GM12878 (cell line): ENCODE measurements at regions not wholly inside any gene's neighbourhood (a gene's known extent, or its start where the extent isn't known, plus 50 kb on each side); places are given as distances from the start of the nearest gene placed in this dataset.

ENCODE experiments used
- ASH2L ChIP-seq: fragments of 300-600, 200-600 bp; sonication (generic); IDR thresholded peaks from 2 replicates; pipeline ENCODE4 v1.6.1; 2017; ENCODE audit warnings: low read depth, mild to moderate bottlenecking, borderline replicate concordance
- BHLHE40 ChIP-seq, 2 experiments: fragments of 450-650 bp in 1 of 2; IDR thresholded peaks; 2 replicates each; pipeline ENCODE4 v1.6.1; 2011 to 2017; ENCODE audit warnings: low read depth in 2 of 2, borderline replicate concordance in 1 of 2, improper control_type of control experiment in 1 of 2, low read length in 1 of 2, mild to moderate bottlenecking in 1 of 2
- CTCF ChIP-seq, 3 experiments: IDR thresholded peaks in 2 of 3; conservative IDR thresholded peaks in 1 of 3; 2 replicates each; pipeline ENCODE4 v1.5.1; 2011; ENCODE audit warnings: low read depth in 3 of 3, low read length in 3 of 3, mild to moderate bottlenecking in 3 of 3, control low read depth in 2 of 3, moderate library complexity in 2 of 3, inconsistent platforms in 1 of 3, mixed read lengths in 1 of 3; ENCODE audit not compliant: control insufficient read depth in 2 of 3, insufficient read depth in 1 of 3; ENCODE audit errors: extremely low read depth in 1 of 3
- E2F4 ChIP-seq: IDR thresholded peaks from 2 replicates; pipeline ENCODE4 v1.6.1; 2012; ENCODE audit warnings: low read depth, low read length, improper control_type of control experiment
- ESRRA ChIP-seq: IDR thresholded peaks from 2 replicates; pipeline ENCODE4 v1.6.1; 2012; ENCODE audit warnings: mild to moderate bottlenecking, low read length, improper control_type of control experiment
- FOS ChIP-seq: IDR thresholded peaks from 3 replicates; pipeline ENCODE4 v1.6.1; 2011; ENCODE audit warnings: borderline replicate concordance; ENCODE audit not compliant: insufficient read length; ENCODE audit errors: extremely low read depth
- MAX ChIP-seq: IDR thresholded peaks from 2 replicates; pipeline ENCODE4 v1.6.1; 2012; ENCODE audit warnings: low read depth, low read length, improper control_type of control experiment
- MXI1 ChIP-seq: fragments of 150-350 bp; IDR thresholded peaks from 2 replicates; pipeline ENCODE4 v1.6.1; 2011; ENCODE audit warnings: low read depth, mild to moderate bottlenecking, inconsistent platforms, low read length, improper control_type of control experiment
- POLR2A ChIP-seq: IDR thresholded peaks from 2 replicates; pipeline ENCODE4 v1.6.1; 2011; ENCODE audit warnings: low read depth, mild to moderate bottlenecking, low read length

GRCh38 chr1:116185161-116185701 lies 74.0 kb downstream of the MAB21L3 start:
- TF ChIP-seq FOS, result no peak
- no peak for TF ChIP-seq E2F4
- no peak for TF ChIP-seq MXI1
- TF ChIP-seq ESRRA, result no peak
- no peak for TF ChIP-seq CTCF (IDR thresholded peaks at IDR 0.05 in 2 of 3, conservative IDR thresholded peaks at IDR 0.05 in 1 of 3; ENCODE audit: control insufficient read depth in 2 of 3, extremely low read depth in 1 of 3, insufficient read depth in 1 of 3, low read depth in 3 of 3, low read length in 3 of 3)
- no peak for TF ChIP-seq ASH2L
- TF ChIP-seq POLR2A, result no peak
- TF ChIP-seq MAX, result no peak
- no peak for TF ChIP-seq BHLHE40 (IDR thresholded peaks at IDR 0.05; ENCODE audit: borderline replicate concordance in 1 of 2, low read depth in 2 of 2, low read length in 1 of 2)
